NCI-H510A treated with DMSO at 0.1 percent for 48 hours (cell line): ENCODE measurements at regions not wholly inside any gene's neighbourhood (a gene's known extent, or its start where the extent isn't known, plus 50 kb on each side); places are given as distances from the start of the nearest gene placed in this dataset.
"Not testable (repeated sequence)": the region's sequence is repeated elsewhere in the genome, so short reads cannot be mapped to it uniquely, and the experiment has no call there.

Experiments
- DNase-seq: peaks from one replicate; lab custom pipeline; 2025; lab: John Stamatoyannopoulos, UW

DNA sequence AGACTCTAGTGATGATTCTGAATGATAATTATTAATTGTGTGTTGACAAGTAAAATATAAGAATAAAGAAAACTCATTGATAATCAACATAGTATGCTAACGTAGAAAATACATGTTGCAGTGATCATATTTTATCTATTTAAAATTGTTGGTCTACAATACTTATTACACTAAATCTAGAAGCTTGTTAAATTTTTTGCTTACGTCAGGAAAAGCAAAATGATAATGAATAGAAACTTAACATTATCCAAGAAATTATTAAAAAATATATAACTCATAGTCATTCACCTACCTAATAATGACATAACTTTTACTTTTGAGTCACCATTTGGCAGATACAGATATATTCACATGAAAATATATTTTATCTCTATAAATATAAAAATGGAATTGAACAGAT, 984.1 kb downstream of the PLOD2 start:
- DNase-seq, result no peak

GRCh38 chr3:145177828-145178227, 983.2 kb downstream of the PLOD2 start:
- no peak for DNase-seq

DNA sequence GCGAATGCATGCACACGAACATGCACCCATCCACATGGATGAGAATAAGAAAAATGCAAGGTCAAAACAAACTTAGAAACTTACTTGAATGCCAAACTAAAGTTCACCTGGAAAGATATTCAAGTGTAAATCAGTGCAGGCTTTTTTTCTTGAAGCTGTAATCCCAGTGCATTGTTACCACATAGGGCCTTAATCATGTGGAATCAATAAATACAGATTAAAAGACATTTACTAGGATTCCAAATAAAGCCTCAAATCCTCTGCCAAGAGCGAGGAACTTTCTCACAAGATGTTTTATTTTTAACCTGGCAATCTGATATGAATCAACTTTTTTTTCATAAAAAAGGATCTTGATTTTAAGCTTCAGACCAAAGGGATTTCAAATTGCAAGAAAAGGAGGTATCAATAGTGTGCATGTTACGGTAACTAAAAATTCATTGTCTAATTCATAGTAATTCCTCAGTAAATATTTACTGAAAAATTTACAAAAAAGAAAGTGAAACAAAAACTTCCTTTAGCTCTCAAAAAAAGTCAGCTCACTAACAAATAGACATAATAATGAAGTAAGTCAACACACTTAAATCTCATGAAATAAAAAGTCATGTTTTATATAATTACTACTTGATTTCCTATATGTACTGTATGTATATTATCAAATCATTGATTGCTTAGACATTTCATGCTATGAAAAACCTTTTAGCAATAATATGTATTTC, 978.6 kb downstream of the PLOD2 start:
- no peak for DNase-seq

DNA sequence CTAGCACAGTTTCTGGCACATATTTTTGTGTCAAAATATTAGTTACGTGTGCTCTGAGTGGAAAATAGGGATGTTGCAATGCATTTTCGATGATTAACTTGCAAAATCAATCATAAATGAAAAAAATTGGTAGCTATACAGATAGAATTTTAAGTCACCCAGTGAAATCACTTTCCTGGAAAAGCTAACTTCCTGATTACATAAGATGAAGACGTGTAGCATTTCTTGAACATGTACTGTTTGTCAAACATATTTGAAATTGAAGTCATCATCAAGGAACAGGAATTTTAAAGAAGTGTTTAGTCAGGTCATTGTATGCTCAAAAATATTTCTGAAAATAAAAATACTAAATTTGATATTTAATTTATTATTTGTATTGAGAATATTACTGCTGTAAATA, 977.7 kb downstream of the PLOD2 start:
- no peak for DNase-seq

DNA sequence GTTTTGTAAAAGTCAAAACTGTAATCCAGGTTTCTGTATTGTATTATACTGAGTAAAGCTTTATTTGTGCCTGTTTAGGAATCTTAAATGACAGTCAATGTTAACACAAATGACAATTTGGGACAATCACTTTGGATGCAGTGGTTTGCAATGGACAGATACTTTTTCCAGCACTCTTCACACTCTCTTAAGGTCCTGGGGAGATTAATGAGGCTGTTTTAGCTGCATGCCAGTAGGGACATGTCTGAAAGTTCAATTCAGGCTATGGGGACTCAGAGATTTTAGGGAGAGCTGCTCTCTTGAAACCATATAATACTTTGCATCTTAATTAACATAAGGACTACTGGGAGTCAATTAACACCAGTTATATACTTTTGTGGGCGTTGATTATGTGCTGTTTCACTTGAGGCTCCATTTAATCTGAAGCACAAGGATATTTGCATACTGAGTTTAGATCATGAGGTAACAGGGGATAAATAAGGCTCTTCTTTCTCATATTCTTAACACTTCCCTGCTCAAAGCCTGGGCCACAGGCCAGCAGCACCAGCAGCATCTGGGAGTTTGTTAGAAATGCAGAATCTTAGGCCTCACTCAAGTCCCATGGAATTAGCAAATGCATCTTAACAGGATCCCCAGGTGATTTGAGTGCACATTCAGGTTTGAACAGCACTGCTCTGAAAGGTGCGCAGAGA, 972.8 kb downstream of the PLOD2 start:
- no peak for DNase-seq

DNA sequence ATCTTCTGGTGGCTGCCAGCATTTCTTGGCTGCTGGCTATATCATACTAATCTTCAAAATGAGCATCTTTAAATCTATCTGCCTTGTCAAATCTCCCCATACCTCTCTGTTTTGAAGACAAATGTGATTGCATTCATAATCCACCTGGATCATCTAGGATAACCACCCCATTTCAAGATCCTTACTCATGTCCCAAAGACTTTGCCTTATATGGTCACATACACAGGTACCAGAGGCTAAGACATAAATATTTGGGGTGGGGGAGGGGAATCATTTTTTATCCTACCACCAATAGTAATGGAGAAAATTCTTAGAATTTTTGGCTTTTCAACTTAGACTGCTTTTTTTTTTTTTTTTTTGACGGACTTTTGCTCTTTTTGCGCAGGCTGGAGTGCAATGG, 970.8 kb downstream of the PLOD2 start:
- no peak for DNase-seq

GRCh38 chr3:145190761-145191160, 970.2 kb downstream of the PLOD2 start:
- DNase-seq, result no peak

GRCh38 chr3:145191543-145191942, 969.4 kb downstream of the PLOD2 start:
- DNase-seq, result no peak

GRCh38 chr3:145197051-145197820, 963.7 kb downstream of the PLOD2 start:
- DNase-seq, result no peak

DNA sequence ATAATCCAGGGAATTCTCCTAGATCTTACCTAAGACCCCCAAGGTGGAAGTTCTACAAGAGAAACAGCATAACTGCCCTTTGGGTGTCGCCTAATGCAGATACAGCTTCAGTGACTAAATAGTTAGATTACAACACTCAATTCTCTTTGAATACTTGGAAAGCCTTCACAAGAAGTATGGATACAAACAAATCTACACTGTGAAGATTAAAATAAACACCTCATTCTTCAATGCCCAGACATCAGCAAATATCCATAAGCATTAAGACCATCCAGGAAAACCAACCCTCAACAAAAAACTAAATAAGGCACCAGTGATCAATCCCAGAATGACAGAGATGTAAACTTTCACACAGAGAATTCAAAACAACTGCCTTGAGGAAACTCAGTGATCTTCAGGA, 963.2 kb downstream of the PLOD2 start:
- no peak for DNase-seq

DNA sequence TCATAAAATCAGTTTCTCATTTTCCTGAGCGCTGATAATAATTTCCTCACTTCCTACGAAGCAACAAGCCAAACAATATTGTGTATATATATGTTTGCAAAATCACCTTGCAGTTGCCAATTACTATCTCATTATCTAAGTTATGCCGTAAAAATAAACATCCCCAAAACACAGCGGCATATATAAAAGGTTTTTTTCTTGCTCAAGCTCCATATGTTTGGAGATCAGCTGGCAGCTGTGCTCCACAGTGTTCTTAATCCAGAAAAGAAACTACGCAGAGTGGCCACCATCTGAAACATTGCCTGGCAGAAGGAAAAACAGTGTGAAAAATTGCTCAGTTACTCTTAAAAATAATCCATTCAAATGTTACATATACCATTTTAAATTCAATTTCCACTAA, 951.4 kb downstream of the PLOD2 start:
- no peak for DNase-seq

- no peak for DNase-seq
These were observed 941.4 kb downstream of the PLOD2 start for GRCh38 chr3:145219355-145220235.

DNA sequence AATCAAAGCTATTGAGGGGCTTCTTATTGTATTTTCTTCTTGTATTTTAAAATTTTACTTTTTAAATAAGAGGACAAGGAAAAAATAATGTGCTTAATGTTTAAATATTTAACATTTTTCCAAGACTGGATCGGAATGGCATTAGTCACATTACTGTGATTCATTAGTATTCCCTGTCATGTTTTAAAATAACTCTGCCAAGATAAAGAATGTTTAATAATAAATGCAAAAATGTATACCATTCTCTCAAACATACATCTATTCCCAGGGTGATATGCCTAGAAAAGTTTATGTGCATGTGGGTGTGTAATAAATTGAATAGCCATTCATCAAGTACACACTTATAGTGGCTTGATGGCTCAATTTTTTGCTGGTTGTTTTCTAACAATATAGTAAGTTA, 936.1 kb downstream of the PLOD2 start:
- no peak for DNase-seq

DNA sequence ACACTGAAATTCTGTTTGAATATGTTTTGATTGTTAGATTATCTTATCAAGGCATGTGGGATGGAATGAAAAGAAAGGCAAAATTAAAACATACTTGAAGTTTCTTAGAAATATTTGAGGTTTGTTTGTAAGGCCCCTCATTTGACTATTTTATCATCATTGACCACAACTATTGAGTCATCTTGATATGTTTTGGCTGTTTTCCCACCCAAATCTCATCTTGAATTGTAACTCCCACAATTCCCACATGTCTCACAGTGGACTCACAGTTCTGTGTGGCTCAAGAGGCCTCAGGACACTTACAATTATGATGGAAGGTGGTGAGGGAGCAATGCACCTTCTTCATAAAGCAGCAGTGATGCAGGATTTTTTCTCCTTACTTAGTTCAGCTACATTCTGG, 917.1 kb downstream of the PLOD2 start:
- DNase-seq, result no peak

DNA sequence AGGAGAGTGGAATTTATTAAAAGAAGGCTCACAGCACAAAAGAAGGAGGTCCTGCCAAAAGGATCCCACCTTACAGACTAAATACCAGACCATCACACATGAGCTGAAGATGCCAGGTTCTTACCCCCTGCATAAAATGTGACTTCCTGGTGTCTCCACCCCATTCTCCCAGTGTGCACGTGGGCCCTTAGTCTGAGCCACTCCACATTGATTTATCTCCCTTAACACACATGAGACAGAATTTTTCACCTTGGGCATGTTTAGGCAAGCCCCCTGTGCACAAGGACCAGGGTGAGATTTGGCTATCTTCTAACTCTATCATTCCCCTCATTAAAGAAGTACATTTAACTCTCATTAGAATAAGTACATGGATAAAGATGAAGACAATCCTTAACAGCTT, 916.7 kb downstream of the PLOD2 start:
- no peak for DNase-seq

- no peak for DNase-seq
These were observed 914.7 kb downstream of the PLOD2 start for GRCh38 chr3:145246291-145246690.

DNA sequence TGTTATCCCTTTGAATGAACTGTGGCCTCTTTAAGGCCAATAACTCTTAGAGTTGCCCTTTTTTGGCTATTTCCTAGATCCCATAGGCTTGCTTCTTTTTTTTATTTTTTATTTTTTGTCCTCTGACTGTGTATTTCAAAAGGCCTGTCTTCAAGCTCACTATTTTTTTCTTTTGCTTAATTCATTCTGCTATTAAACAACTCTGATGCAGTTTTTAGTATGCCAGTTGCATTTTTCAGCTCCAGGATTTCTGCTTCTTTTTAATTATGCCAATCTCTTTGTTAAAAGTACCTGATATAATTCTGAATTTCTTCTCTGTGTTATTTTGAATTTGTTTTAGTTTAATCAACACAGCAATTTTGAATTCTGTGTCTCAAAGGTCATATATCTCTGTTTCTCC, 912.1 kb downstream of the PLOD2 start:
- no peak for DNase-seq

DNA sequence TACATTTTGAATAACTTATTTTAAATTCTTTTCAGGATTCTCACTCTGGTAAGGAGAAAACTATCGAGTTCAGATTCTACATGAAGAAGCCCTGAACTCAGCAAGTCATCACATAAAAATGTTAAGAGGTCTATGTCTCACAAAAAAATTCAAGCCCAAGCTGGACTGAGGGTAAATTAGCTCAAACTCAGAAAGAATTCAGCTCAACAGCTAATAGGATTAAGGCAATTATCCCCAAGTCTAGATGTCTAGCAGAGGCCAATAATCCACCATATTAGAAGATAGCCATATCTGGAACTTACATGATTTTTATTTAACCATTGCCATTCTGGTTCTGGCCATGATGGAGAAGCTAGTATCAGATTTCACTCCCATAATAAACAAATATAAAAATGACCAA, 909.7 kb downstream of the PLOD2 start:
- no peak for DNase-seq

- DNase-seq, result not testable (repeated sequence)
These were observed 903.0 kb downstream of the PLOD2 start for GRCh38 chr3:145257967-145258366.

GRCh38 chr3:145259166-145259880, 901.7 kb downstream of the PLOD2 start:
- DNase-seq, result no peak

GRCh38 chr3:145263458-145263857, 897.5 kb downstream of the PLOD2 start:
- not testable (repeated sequence) for DNase-seq
